HCT116 (cell line): ENCODE measurements at regions not wholly inside any gene's neighbourhood (a gene's known extent, or its start where the extent isn't known, plus 50 kb on each side); places are given as distances from the start of the nearest gene placed in this dataset.

Experiments used
- ATAC-seq: fragments of 200-7000 bp; cut with Tn5 transposase; 2 replicates; pipeline ENCODE4 v1.9.1; 2020; ENCODE audit warnings: mild to moderate bottlenecking, moderate library complexity
- BruUV-seq: library from RNA; stranded (reverse); fragments of 400-500 nt; replicated peaks from 2 replicates; lab custom pipeline; 2021; lab: Mats Ljungman, UMichigan
- CTCF ChIA-PET: fragments of 300-600 bp; sonication (Branson Sonifier 250); formaldehyde crosslinking; loops from one replicate; lab custom pipeline; 2021; ENCODE audit warnings: antibody characterized with exemption; lab: Charles Lee
- POLR2A ChIA-PET: fragments of 300-600, 350-600 bp; sonication (Branson Sonifier 250); formaldehyde crosslinking; loops from one replicate; lab custom pipeline; 2021; ENCODE audit warnings: antibody characterized with exemption; lab: Charles Lee
- RAD21 ChIA-PET, 2 experiments: fragments of 300-600 bp; sonication (Branson Sonifier 250); formaldehyde crosslinking; loops; one replicate each; lab custom pipeline; 2023; ENCODE audit warnings: low total read pairs in 2 of 2; ENCODE audit not compliant: uncharacterized antibody in 2 of 2, unreplicated experiment in 2 of 2, low non-redundant PET in 1 of 2; lab: Charles Lee
- DNase-seq: peaks from one replicate; pipeline ENCODE4 v3.0.0-alpha.2; 2010; ENCODE audit warnings: low read depth, low spot score
- H2AFZ ChIP-seq: fragments of 200-600 bp; shearing (Covaris generic), sonication (generic); 2 replicates; pipeline ENCODE4 v1.6.1; 2017; ENCODE audit warnings: low read depth, mixed run types, mixed read lengths, antibody characterized with exemption, low read length; ENCODE audit not compliant: poor library complexity, severe bottlenecking
- H3K27ac ChIP-seq: 2 replicates; pipeline ENCODE4 v1.5.1; 2012; ENCODE audit warnings: low read depth, low read length
- H3K27me3 ChIP-seq: fragments of 200-600 bp; sonication (generic); 2 replicates; pipeline ENCODE4 v1.6.1; 2016; ENCODE audit warnings: mixed run types, low read length, mixed read lengths; ENCODE audit not compliant: insufficient read depth
- H3K36me3 ChIP-seq, 2 experiments: fragments of 200-500 bp in 1 of 2; fragments of 200-600 bp in 1 of 2; sonication (Bioruptor generic) in 1 of 2; sonication (generic) in 1 of 2; 2 replicates each; pipeline versions ENCODE4 v1.5.1 to v1.6.1; 2014 to 2016; ENCODE audit warnings: low read length in 2 of 2, inconsistent platforms in 1 of 2, mixed read lengths in 1 of 2, mixed run types in 1 of 2; ENCODE audit not compliant: insufficient read depth in 2 of 2, control insufficient read depth in 1 of 2
- H3K4me1 ChIP-seq, 2 experiments: fragments of 200-600 bp in 1 of 2; sonication (generic) in 1 of 2; 2 replicates each; pipeline versions ENCODE4 v1.5.1 to v1.6.1; 2012 to 2017; ENCODE audit warnings: low read length in 2 of 2, inconsistent platforms in 1 of 2, mild to moderate bottlenecking in 1 of 2, mixed read lengths in 1 of 2, mixed run types in 1 of 2, moderate library complexity in 1 of 2; ENCODE audit not compliant: insufficient read depth in 2 of 2, control insufficient read depth in 1 of 2
- H3K4me2 ChIP-seq: fragments of 200-600 bp; sonication (generic); 2 replicates; pipeline ENCODE4 v1.6.1; 2017; ENCODE audit warnings: mixed run types, low read length, mixed read lengths
- H3K4me3 ChIP-seq, 2 experiments: fragments of 200-600 bp in 1 of 2; sonication (generic) in 1 of 2; replicated peaks in 1 of 2; 2 replicates each; pipeline ENCODE4 v1.5.1; 2011 to 2016; ENCODE audit warnings: low read length in 2 of 2, control low read depth in 1 of 2, low read depth in 1 of 2, mild to moderate bottlenecking in 1 of 2, mixed read lengths in 1 of 2, mixed run types in 1 of 2
- H3K79me2 ChIP-seq: fragments of 200-600 bp; sonication (generic); 2 replicates; pipeline ENCODE4 v1.6.1; 2017; ENCODE audit warnings: mild to moderate bottlenecking, mixed run types, low read length, moderate library complexity, mixed read lengths; ENCODE audit not compliant: insufficient read depth
- H3K9ac ChIP-seq: fragments of 200-600 bp; sonication (generic); 2 replicates; pipeline ENCODE4 v1.6.1; 2016; ENCODE audit warnings: low read length, mixed read lengths
- H3K9me2 ChIP-seq: fragments of 200-600 bp; sonication (generic), shearing (Covaris generic); 2 replicates; pipeline ENCODE4 v1.6.1; 2017; ENCODE audit warnings: mixed run types, mild to moderate bottlenecking, moderate library complexity; ENCODE audit not compliant: insufficient read depth
- H3K9me3 ChIP-seq, 2 experiments: fragments of 200-500 bp in 1 of 2; fragments of 200-600 bp in 1 of 2; sonication (Bioruptor generic) in 1 of 2; sonication (generic) in 1 of 2; 2 replicates each; pipeline ENCODE4 v1.6.1; 2014 to 2017; ENCODE audit warnings: low read length in 2 of 2, mixed read lengths in 2 of 2, inconsistent platforms in 1 of 2, low read depth in 1 of 2, mild to moderate bottlenecking in 1 of 2, mixed run types in 1 of 2, moderate library complexity in 1 of 2; ENCODE audit not compliant: control insufficient read depth in 1 of 2, insufficient read depth in 1 of 2
- H4K20me1 ChIP-seq: fragments of 200-600 bp; sonication (generic), shearing (Covaris generic); 2 replicates; pipeline ENCODE4 v1.6.1; 2017; ENCODE audit warnings: mixed run types, mild to moderate bottlenecking, moderate library complexity; ENCODE audit not compliant: insufficient read depth
- ATF3 ChIP-seq: IDR thresholded peaks from 2 replicates; pipeline ENCODE4 v1.6.1; 2012
- CBX3 ChIP-seq: IDR thresholded peaks from 2 replicates; pipeline ENCODE4 v1.6.1; 2012; ENCODE audit warnings: low read depth
- CEBPB ChIP-seq: IDR thresholded peaks from 2 replicates; pipeline ENCODE4 v1.6.1; 2012; ENCODE audit warnings: low read depth
- EGR1 ChIP-seq: IDR thresholded peaks from 2 replicates; pipeline ENCODE4 v1.6.1; 2012; ENCODE audit warnings: low read depth
- ELF1 ChIP-seq: IDR thresholded peaks from 2 replicates; pipeline ENCODE4 v1.6.1; 2012; ENCODE audit warnings: low read depth, borderline replicate concordance
- EZH2 ChIP-seq: fragments of 200-600 bp; sonication (generic); IDR thresholded peaks from 2 replicates; pipeline ENCODE4 v1.6.1; 2017; ENCODE audit warnings: antibody characterized with exemption, mixed run types
- EZH2phosphoT487 ChIP-seq: fragments of 200-600 bp; IDR thresholded peaks from 2 replicates; pipeline ENCODE4 v1.6.1; 2018; ENCODE audit warnings: antibody characterized with exemption, borderline replicate concordance
- FOSL1 ChIP-seq: IDR thresholded peaks from 2 replicates; pipeline ENCODE4 v1.6.1; 2012; ENCODE audit warnings: low read depth
- JUND ChIP-seq: IDR thresholded peaks from 2 replicates; pipeline ENCODE4 v1.6.1; 2012
- POLR2A ChIP-seq: IDR thresholded peaks from 2 replicates; pipeline ENCODE4 v1.7.0; 2011; ENCODE audit warnings: borderline replicate concordance; ENCODE audit not compliant: insufficient read depth, insufficient read length; ENCODE audit errors: extremely low read depth
- POLR2AphosphoS5 ChIP-seq: IDR thresholded peaks from 2 replicates; pipeline ENCODE4 v1.6.1; 2011; ENCODE audit warnings: mild to moderate bottlenecking, low read depth, low read length, moderate library complexity
- RAD21 ChIP-seq: IDR thresholded peaks from 2 replicates; pipeline ENCODE4 v1.6.1; 2012; ENCODE audit warnings: low read depth, mild to moderate bottlenecking
- REST ChIP-seq: IDR thresholded peaks from 2 replicates; pipeline ENCODE4 v1.6.1; 2012; ENCODE audit warnings: low read depth
- SIN3A ChIP-seq: IDR thresholded peaks from 2 replicates; pipeline ENCODE4 v1.6.1; 2012; ENCODE audit warnings: low read depth
- SP1 ChIP-seq: IDR thresholded peaks from 2 replicates; pipeline ENCODE4 v1.6.1; 2012; ENCODE audit warnings: low read depth
- SRF ChIP-seq: IDR thresholded peaks from 2 replicates; pipeline ENCODE4 v1.6.1; 2012; ENCODE audit warnings: low read depth
- YY1 ChIP-seq: IDR thresholded peaks from 2 replicates; pipeline ENCODE4 v1.6.1; 2011; ENCODE audit warnings: low read length, low read depth, moderate library complexity, mild to moderate bottlenecking; ENCODE audit not compliant: insufficient replicate concordance; ENCODE audit errors: extremely low read depth
- ZFX ChIP-seq: fragments of 450-650 bp; IDR thresholded peaks from 2 replicates; pipeline ENCODE4 v1.6.1; 2017
- ZNF274 ChIP-seq: fragments of 200-500 bp; sonication (Bioruptor generic); IDR thresholded peaks from 2 replicates; pipeline ENCODE4 v1.6.1; 2014; ENCODE audit warnings: mild to moderate bottlenecking, low read depth, low read length, inconsistent platforms
- intact Hi-C: fragments of 100-400 bp; cut with micrococcal nuclease; formaldehyde crosslinking; loops from 2 replicates; pipeline ENCODE4 v1.10.0; 2022
- TF ChIP-seq, protein P1 (sequence below), 3 experiments: fragments of 200-600 bp in 1 of 3; sonication (generic) in 1 of 3; IDR thresholded peaks in 2 of 3; conservative IDR thresholded peaks in 1 of 3; 2 replicates each; pipeline ENCODE4 v1.5.1; 2012 to 2017; ENCODE audit warnings: low read depth in 2 of 3, low read length in 2 of 3, antibody characterized with exemption in 1 of 3, borderline replicate concordance in 1 of 3, control low read depth in 1 of 3, mild to moderate bottlenecking in 1 of 3, mixed read lengths in 1 of 3, mixed run types in 1 of 3, moderate library complexity in 1 of 3; ENCODE audit not compliant: insufficient read depth in 1 of 3

GRCh38 chrX:25067271-25068172 is 51.8 kb upstream of the ARX start (continued):
- TF ChIP-seq POLR2AphosphoS5 (no peak), SIN3A (no peak), ZNF274 (no peak), ELF1 (no peak), EZH2phosphoT487 (no peak), ZFX (no peak), JUND (no peak), CBX3 (no peak), ATF3 (no peak), EGR1 (no peak), FOSL1 (no peak)
- TF ChIP-seq, protein P1, sequence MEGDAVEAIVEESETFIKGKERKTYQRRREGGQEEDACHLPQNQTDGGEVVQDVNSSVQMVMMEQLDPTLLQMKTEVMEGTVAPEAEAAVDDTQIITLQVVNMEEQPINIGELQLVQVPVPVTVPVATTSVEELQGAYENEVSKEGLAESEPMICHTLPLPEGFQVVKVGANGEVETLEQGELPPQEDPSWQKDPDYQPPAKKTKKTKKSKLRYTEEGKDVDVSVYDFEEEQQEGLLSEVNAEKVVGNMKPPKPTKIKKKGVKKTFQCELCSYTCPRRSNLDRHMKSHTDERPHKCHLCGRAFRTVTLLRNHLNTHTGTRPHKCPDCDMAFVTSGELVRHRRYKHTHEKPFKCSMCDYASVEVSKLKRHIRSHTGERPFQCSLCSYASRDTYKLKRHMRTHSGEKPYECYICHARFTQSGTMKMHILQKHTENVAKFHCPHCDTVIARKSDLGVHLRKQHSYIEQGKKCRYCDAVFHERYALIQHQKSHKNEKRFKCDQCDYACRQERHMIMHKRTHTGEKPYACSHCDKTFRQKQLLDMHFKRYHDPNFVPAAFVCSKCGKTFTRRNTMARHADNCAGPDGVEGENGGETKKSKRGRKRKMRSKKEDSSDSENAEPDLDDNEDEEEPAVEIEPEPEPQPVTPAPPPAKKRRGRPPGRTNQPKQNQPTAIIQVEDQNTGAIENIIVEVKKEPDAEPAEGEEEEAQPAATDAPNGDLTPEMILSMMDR (IDR thresholded peaks at IDR 0.05 in 2 of 3, conservative IDR thresholded peaks at IDR 0.05 in 1 of 3; ENCODE audit: borderline replicate concordance in 1 of 3, insufficient read depth in 1 of 3, low read depth in 2 of 3, low read length in 2 of 3) = no peak

DNA sequence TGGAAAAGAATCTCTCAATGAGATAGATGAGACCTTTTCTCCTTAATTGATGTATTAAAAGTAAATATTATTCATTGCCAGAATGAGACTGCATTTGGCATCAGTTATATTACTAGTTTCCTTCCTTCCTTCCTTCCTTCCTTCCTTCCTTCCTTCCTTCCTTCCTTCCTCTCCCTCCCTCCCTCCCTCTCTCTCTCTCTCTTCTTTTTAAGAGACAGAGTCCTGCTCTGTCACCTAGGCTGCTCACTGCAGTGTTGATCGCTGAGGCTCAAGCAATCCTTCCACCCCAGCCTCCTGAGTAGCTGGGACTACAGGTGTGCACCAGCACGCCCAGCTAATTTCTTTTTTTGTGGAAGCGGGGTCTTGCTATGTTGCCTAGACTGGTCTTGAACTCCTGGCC is 50.4 kb upstream of the ARX start:
- Histone ChIP-seq H3K27ac (no peak overlapping the region), H3K4me3 (no peak overlapping the region)
- CTCF ChIA-PET = no interaction called here
- TF ChIP-seq JUND = no peak
- TF ChIP-seq CBX3 = no peak
- no peak for TF ChIP-seq POLR2A
- TF ChIP-seq CEBPB = no peak
- no peak for TF ChIP-seq FOSL1
- no peak for TF ChIP-seq EZH2
- no peak for TF ChIP-seq REST
- TF ChIP-seq POLR2AphosphoS5 = no peak
- TF ChIP-seq SP1 = no peak
- no peak for TF ChIP-seq ZFX
- TF ChIP-seq SRF = no peak
- TF ChIP-seq YY1 = no peak
- TF ChIP-seq RAD21 = no peak
- no peak for TF ChIP-seq SIN3A
- TF ChIP-seq EGR1 = no peak

More for the DNA sequence above, 50.4 kb upstream of the ARX start:
- H3K9me2 ChIP-seq = no peaks in the 10 kb centered on the region
- ChIA-PET POLR2A (no interaction called here), RAD21 (no interaction called here)
- BruUV-seq = no TSS peak
- no peak overlapping the region for H2AFZ ChIP-seq
- no peak overlapping the region for H3K4me2 ChIP-seq
- DNase-seq (no peak), ATAC-seq (no peak)
- H4K20me1 ChIP-seq = no peaks in the 10 kb centered on the region
- no peaks in the 10 kb centered on the region for H3K79me2 ChIP-seq
- H3K9ac ChIP-seq = no peak overlapping the region
- no peaks in the 10 kb centered on the region for H3K4me1 ChIP-seq
- no peaks in the 10 kb centered on the region for H3K36me3 ChIP-seq
- no peaks in the 10 kb centered on the region for H3K27me3 ChIP-seq
- intact Hi-C loops = no loop called here
- H3K9me3 ChIP-seq = no peaks in the 10 kb centered on the region
